ENCODE measurements at regions not wholly inside any gene's neighbourhood (a gene's known extent, or its start where the extent isn't known, plus 50 kb on each side); places are given as distances from the start of the nearest gene placed in this dataset.

DNA sequence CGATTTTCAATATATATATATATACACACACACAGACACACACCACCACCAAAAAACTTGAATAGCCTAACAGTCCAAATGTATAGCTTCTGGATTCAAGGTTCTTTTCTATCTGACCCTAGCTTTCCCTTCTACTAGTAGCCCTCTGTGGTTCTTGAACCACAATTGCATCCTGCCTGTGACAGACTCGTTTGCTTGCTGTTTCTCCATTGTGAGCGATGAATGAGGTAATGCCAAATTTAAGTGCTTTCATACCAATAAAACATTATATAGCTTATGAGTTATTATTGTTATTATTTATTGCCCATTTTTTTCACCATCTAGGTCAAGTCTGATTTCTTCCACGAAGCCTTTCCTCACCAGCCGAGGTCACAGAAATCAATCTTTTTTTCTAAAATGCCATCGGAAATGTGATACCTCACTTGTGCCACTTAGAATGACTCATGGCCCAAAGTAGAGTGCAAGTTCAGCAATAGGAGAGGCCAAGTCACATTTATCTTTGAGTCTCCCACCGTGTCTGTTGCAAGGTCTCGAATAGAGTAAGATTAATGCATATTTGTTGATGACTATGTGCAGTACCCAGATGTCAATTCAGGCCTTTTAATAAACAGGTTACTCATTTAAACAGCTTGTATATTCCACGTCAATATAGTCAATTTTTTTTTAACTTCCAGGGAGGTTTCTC lies 1015.8 kb upstream of the SEL1L start:
- intact Hi-C loops (cut with micrococcal nuclease) = no loop called here
- dilution Hi-C loops (cut with MboI; ENCODE audit: extremely low pct_ligation_motif_present, low sequenced_read_pairs) = no loop called here
- no peaks in the 10 kb centered on the region for H3K4me1 ChIP-seq (ENCODE audit: control insufficient read depth, extremely low read depth, insufficient read depth, low read length)
- POLR2A ChIA-PET = no interaction called here
- H3K4me3 ChIP-seq (replicated peaks in 1 of 3; ENCODE audit: insufficient read depth in 1 of 3, low read depth in 1 of 3, low read length in 3 of 3) = no peak overlapping the region
- BruUV-seq (replicated peaks) = no TSS peak
- H3K9ac ChIP-seq (replicated peaks; ENCODE audit: extremely low read depth, insufficient read depth, low read length) = no peak overlapping the region
- H3K9me1 ChIP-seq (replicated peaks; ENCODE audit: control insufficient read depth, extremely low read depth, insufficient read depth, low read length) = no peaks in the 10 kb centered on the region
- no peaks in the 10 kb centered on the region for H3K27me3 ChIP-seq (ENCODE audit: control insufficient read depth in 2 of 2, insufficient read depth in 2 of 2, low read length in 2 of 2)
- no peak overlapping the region for H3K27ac ChIP-seq (ENCODE audit: insufficient read depth, low read depth, low read length)
- no peaks in the 10 kb centered on the region for H3K36me3 ChIP-seq (ENCODE audit: control insufficient read depth in 2 of 2, extremely low read depth in 1 of 2, insufficient read depth in 2 of 2, low read length in 2 of 2)
- H3K79me2 ChIP-seq (ENCODE audit: control insufficient read depth, insufficient read depth, low read length) = no peaks in the 10 kb centered on the region
- no peak for DNase-seq (ENCODE audit: low read depth, low spot score)
- no peak for FAIRE-seq
- no peak overlapping the region for H2AFZ ChIP-seq (ENCODE audit: low read depth, low read length)
- TF ChIP-seq POLR2AphosphoS5 (IDR thresholded peaks at IDR 0.05; ENCODE audit: insufficient read depth, low read depth, low read length) (no peak), GATA2 (IDR thresholded peaks at IDR 0.05; ENCODE audit: insufficient read depth, insufficient read length, low read depth, low read length) (no peak), EZH2 (IDR thresholded peaks at IDR 0.05; ENCODE audit: borderline replicate concordance, low read depth, low read length, severe bottlenecking) (no peak), FOS (IDR thresholded peaks at IDR 0.05; ENCODE audit: borderline replicate concordance, insufficient read depth, low read length) (no peak), MYC (IDR thresholded peaks at IDR 0.05; ENCODE audit: low read depth, low read length) (no peak), POLR2A (IDR thresholded peaks at IDR 0.05; ENCODE audit: low read depth, low read length) (no peak)
- TF ChIP-seq, protein P1, sequence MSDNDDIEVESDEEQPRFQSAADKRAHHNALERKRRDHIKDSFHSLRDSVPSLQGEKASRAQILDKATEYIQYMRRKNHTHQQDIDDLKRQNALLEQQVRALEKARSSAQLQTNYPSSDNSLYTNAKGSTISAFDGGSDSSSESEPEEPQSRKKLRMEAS (IDR thresholded peaks at IDR 0.05; ENCODE audit: insufficient read depth, insufficient read length) = no peak
- TF ChIP-seq, protein P2, sequence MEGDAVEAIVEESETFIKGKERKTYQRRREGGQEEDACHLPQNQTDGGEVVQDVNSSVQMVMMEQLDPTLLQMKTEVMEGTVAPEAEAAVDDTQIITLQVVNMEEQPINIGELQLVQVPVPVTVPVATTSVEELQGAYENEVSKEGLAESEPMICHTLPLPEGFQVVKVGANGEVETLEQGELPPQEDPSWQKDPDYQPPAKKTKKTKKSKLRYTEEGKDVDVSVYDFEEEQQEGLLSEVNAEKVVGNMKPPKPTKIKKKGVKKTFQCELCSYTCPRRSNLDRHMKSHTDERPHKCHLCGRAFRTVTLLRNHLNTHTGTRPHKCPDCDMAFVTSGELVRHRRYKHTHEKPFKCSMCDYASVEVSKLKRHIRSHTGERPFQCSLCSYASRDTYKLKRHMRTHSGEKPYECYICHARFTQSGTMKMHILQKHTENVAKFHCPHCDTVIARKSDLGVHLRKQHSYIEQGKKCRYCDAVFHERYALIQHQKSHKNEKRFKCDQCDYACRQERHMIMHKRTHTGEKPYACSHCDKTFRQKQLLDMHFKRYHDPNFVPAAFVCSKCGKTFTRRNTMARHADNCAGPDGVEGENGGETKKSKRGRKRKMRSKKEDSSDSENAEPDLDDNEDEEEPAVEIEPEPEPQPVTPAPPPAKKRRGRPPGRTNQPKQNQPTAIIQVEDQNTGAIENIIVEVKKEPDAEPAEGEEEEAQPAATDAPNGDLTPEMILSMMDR (IDR thresholded peaks at IDR 0.05; ENCODE audit: extremely low read depth in 1 of 2, insufficient read depth in 1 of 2, low read depth in 1 of 2, low read length in 2 of 2) = no peak
- no peaks in the 10 kb centered on the region for H4K20me1 ChIP-seq (replicated peaks; ENCODE audit: control insufficient read depth, extremely low read depth, insufficient read depth, low read length)
- H3K4me2 ChIP-seq (ENCODE audit: insufficient read depth, low read length) = no peak overlapping the region
- CTCF ChIA-PET = no interaction called here
- peaks cover 4% of the 10 kb centered on the region for H3K9me3 ChIP-seq (replicated peaks; ENCODE audit: control insufficient read depth, insufficient read depth, low read length)
